Frontal cortex (tissue), 3 donors: ENCODE measurements at regions not wholly inside any gene's neighbourhood (a gene's known extent, or its start where the extent isn't known, plus 50 kb on each side); places are given as distances from the start of the nearest gene placed in this dataset.

Experiments
- DNase-seq, 2 donors: peaks; one replicate each; pipeline ENCODE4 v3.0.0; 2012; ENCODE audit warnings: low spot score in 2 of 2
- FAIRE-seq: peaks from 2 replicates; lab custom pipeline; 2012; peaks lifted over from hg19 to GRCh38; lab: Jason Lieb, UNC
- donor health status: control.
- donor health status: control.
- donor health status: control.

- DNase-seq: no peak
- no peak for FAIRE-seq
Measured at GRCh38 chr7:91323626-91324158, 59.5 kb downstream of the FZD1 start.

GRCh38 chr7:91324663-91325062 is 60.4 kb downstream of the FZD1 start:
- no peak for DNase-seq
- no peak for FAIRE-seq

GRCh38 chr7:91325726-91326125 is 61.5 kb downstream of the FZD1 start:
- no peak for DNase-seq
- FAIRE-seq: no peak

- FAIRE-seq: no peak
- DNase-seq: no peak
Measured at GRCh38 chr7:91326516-91327199, 62.4 kb downstream of the FZD1 start.

GRCh38 chr7:91327346-91327745 is 63.1 kb downstream of the FZD1 start:
- no peak for FAIRE-seq
- DNase-seq: no peak

- no peak for DNase-seq
- FAIRE-seq: no peak
Measured at GRCh38 chr7:91329571-91329970, 65.3 kb downstream of the FZD1 start.

- no peak for DNase-seq
Measured at GRCh38 chr7:91330191-91330808, 66.1 kb downstream of the FZD1 start.

GRCh38 chr7:91330866-91331265 is 66.6 kb downstream of the FZD1 start:
- DNase-seq (no peak), FAIRE-seq (no peak)

More at GRCh38 chr7:91330191-91330808, 66.1 kb downstream of the FZD1 start:
- no peak for FAIRE-seq

- FAIRE-seq (no peak), DNase-seq (no peak)
Measured at GRCh38 chr7:91336106-91336505, 71.9 kb downstream of the FZD1 start.

GRCh38 chr7:91338226-91339020 is 74.2 kb downstream of the FZD1 start:
- DNase-seq (no peak), FAIRE-seq (no peak)

- DNase-seq (no peak), FAIRE-seq (no peak)
Measured at GRCh38 chr7:91342346-91342745, 78.1 kb downstream of the FZD1 start.

GRCh38 chr7:91343420-91343960 is 79.3 kb downstream of the FZD1 start:
- DNase-seq: no peak
- no peak for FAIRE-seq

- DNase-seq (no peak), FAIRE-seq (no peak)
Measured at GRCh38 chr7:91343996-91344629, 79.9 kb downstream of the FZD1 start.

GRCh38 chr7:91344911-91345310 is 80.7 kb downstream of the FZD1 start:
- DNase-seq: no peak
- FAIRE-seq: no peak

GRCh38 chr7:91345449-91345848 is 81.2 kb downstream of the FZD1 start:
- FAIRE-seq: no peak
- no peak for DNase-seq

GRCh38 chr7:91346426-91346825 is 82.2 kb downstream of the FZD1 start:
- no peak for DNase-seq
- FAIRE-seq: no peak

GRCh38 chr7:91347290-91347689 is 83.1 kb downstream of the FZD1 start:
- DNase-seq (no peak), FAIRE-seq (no peak)

GRCh38 chr7:91348711-91349110 is 84.5 kb downstream of the FZD1 start:
- DNase-seq (no peak), FAIRE-seq (no peak)

- FAIRE-seq: no peak
- no peak for DNase-seq
Measured at GRCh38 chr7:91351374-91351773, 87.1 kb downstream of the FZD1 start.

- FAIRE-seq (no peak), DNase-seq (no peak)
Measured at GRCh38 chr7:91352091-91352490, 87.9 kb downstream of the FZD1 start.
